H9 (cell line): ENCODE measurements at regions not wholly inside any gene's neighbourhood (a gene's known extent, or its start where the extent isn't known, plus 50 kb on each side); places are given as distances from the start of the nearest gene placed in this dataset.
"Not testable (repeated sequence)": the region's sequence is repeated elsewhere in the genome, so short reads cannot be mapped to it uniquely, and the experiment has no call there.

Experiments
- DNase-seq: peaks from one replicate; pipeline ENCODE4 v3.0.0-alpha.2; 2017
- H2AFZ ChIP-seq: one replicate; pipeline ENCODE4 v1.6.1; 2013; ENCODE audit warnings: mild to moderate bottlenecking, low read length, control low read depth, moderate library complexity
- H2AK5ac ChIP-seq: 2 replicates; pipeline ENCODE4 v1.6.1; 2013; ENCODE audit warnings: low read length, control low read depth, mixed read lengths; ENCODE audit not compliant: insufficient read length
- H2BK120ac ChIP-seq: one replicate; pipeline ENCODE4 v1.6.1; 2013; ENCODE audit warnings: low read depth, mild to moderate bottlenecking, low read length, control low read depth, inconsistent platforms; ENCODE audit not compliant: poor library complexity, severe bottlenecking
- H2BK12ac ChIP-seq: 2 replicates; pipeline ENCODE4 v1.6.1; 2013; ENCODE audit warnings: low read length, control low read depth, mixed read lengths, low read depth; ENCODE audit not compliant: insufficient read length
- H2BK15ac ChIP-seq: 2 replicates; pipeline ENCODE4 v1.6.1; 2013; ENCODE audit warnings: low read depth, low read length, control low read depth
- H2BK20ac ChIP-seq: one replicate; pipeline ENCODE4 v1.6.1; 2013; ENCODE audit warnings: low read depth, mild to moderate bottlenecking, low read length, control low read depth, inconsistent platforms; ENCODE audit not compliant: poor library complexity, severe bottlenecking
- H2BK5ac ChIP-seq: 2 replicates; pipeline ENCODE4 v1.6.1; 2013; ENCODE audit warnings: low read length, control low read depth, mixed read lengths; ENCODE audit not compliant: insufficient read length
- H3K14ac ChIP-seq: 2 replicates; pipeline ENCODE4 v1.6.1; 2013; ENCODE audit warnings: low read length, control low read depth; ENCODE audit not compliant: insufficient read depth
- H3K18ac ChIP-seq: 2 replicates; pipeline ENCODE4 v1.6.1; 2013; ENCODE audit warnings: low read depth, mild to moderate bottlenecking, mixed read lengths, low read length, control low read depth; ENCODE audit not compliant: insufficient read length
- H3K23ac ChIP-seq: 2 replicates; pipeline ENCODE4 v1.6.1; 2013; ENCODE audit warnings: low read length, control low read depth, mixed read lengths, low read depth; ENCODE audit not compliant: insufficient read length
- H3K23me2 ChIP-seq: 2 replicates; pipeline ENCODE4 v1.6.1; 2013; ENCODE audit warnings: low read depth, mild to moderate bottlenecking, mixed read lengths, low read length, control low read depth; ENCODE audit not compliant: insufficient read length, poor library complexity, severe bottlenecking
- H3K27ac ChIP-seq: 2 replicates; pipeline ENCODE4 v1.5.1; 2013; ENCODE audit warnings: low read length, control low read depth, mixed read lengths, low read depth; ENCODE audit not compliant: insufficient read length
- H3K27me3 ChIP-seq: 2 replicates; pipeline ENCODE4 v1.6.1; 2013; ENCODE audit warnings: low read length, control low read depth, inconsistent platforms; ENCODE audit not compliant: insufficient read depth
- H3K4ac ChIP-seq: 2 replicates; pipeline ENCODE4 v1.6.1; 2013; ENCODE audit warnings: low read depth, mild to moderate bottlenecking, control low read depth, inconsistent platforms, low read length, moderate library complexity
- H3K4me1 ChIP-seq: 2 replicates; pipeline ENCODE4 v1.6.1; 2013; ENCODE audit warnings: low read length, control low read depth, inconsistent platforms; ENCODE audit not compliant: insufficient read depth
- H3K4me2 ChIP-seq: 2 replicates; pipeline ENCODE4 v1.6.1; 2013; ENCODE audit warnings: low read length, control low read depth, mixed read lengths; ENCODE audit not compliant: insufficient read length, insufficient read depth
- H3K56ac ChIP-seq: 2 replicates; pipeline ENCODE4 v1.6.1; 2013; ENCODE audit warnings: low read depth, mild to moderate bottlenecking, mixed read lengths, low read length, control low read depth; ENCODE audit not compliant: insufficient read length
- H3K79me1 ChIP-seq: 2 replicates; pipeline ENCODE4 v1.6.1; 2013; ENCODE audit warnings: low read depth, mild to moderate bottlenecking, moderate library complexity, low read length, control low read depth, inconsistent platforms; ENCODE audit not compliant: insufficient read depth, poor library complexity, severe bottlenecking
- H3K79me2 ChIP-seq: 2 replicates; pipeline ENCODE4 v1.6.1; 2013; ENCODE audit warnings: low read length, control low read depth, inconsistent platforms; ENCODE audit not compliant: insufficient read depth
- H3K9ac ChIP-seq: 2 replicates; pipeline ENCODE4 v1.6.1; 2013; ENCODE audit warnings: low read length, control low read depth, mixed read lengths; ENCODE audit not compliant: insufficient read length; ENCODE audit errors: extremely low read depth
- H3K9me3 ChIP-seq: one replicate; pipeline ENCODE4 v1.6.1; 2013; ENCODE audit warnings: low read depth, low read length, inconsistent platforms; ENCODE audit not compliant: control insufficient read depth
- H3T11ph ChIP-seq: one replicate; pipeline ENCODE4 v1.6.1; 2013; ENCODE audit warnings: mild to moderate bottlenecking, low read length, control low read depth, inconsistent platforms
- H4K20me1 ChIP-seq: one replicate; pipeline ENCODE4 v1.6.1; 2013; ENCODE audit not compliant: control insufficient read depth, insufficient read length, insufficient read depth
- H4K5ac ChIP-seq: 2 replicates; pipeline ENCODE4 v1.6.1; 2013; ENCODE audit warnings: low read depth, mild to moderate bottlenecking, mixed read lengths, low read length, control low read depth; ENCODE audit not compliant: insufficient read length
- H4K8ac ChIP-seq: replicated peaks from 2 replicates; pipeline ENCODE4 v1.6.1; 2013; ENCODE audit warnings: low read length, control low read depth, mixed read lengths, low read depth; ENCODE audit not compliant: insufficient read length
- H4K91ac ChIP-seq: 2 replicates; pipeline ENCODE4 v1.6.1; 2013; ENCODE audit warnings: low read depth, mild to moderate bottlenecking, moderate library complexity, mixed read lengths, low read length, control low read depth; ENCODE audit not compliant: insufficient read length
- H3K27ac Mint-ChIP-seq, 3 experiments: 2 replicates in 2 of 3; 3 replicates in 1 of 3; pipeline ENCODE4 v1.8.0; 2020 to 2021; ENCODE audit warnings: mixed read lengths in 3 of 3, mild to moderate bottlenecking in 1 of 3, moderate library complexity in 1 of 3
- H3K27me3 Mint-ChIP-seq: 2 replicates; pipeline ENCODE4 v1.8.0; 2021; ENCODE audit warnings: low read depth, mild to moderate bottlenecking, moderate library complexity, mixed read lengths
- H3K36me3 Mint-ChIP-seq, 3 experiments: 2 replicates in 2 of 3; 3 replicates in 1 of 3; pipeline ENCODE4 v1.8.0; 2020 to 2021; ENCODE audit warnings: low read depth in 3 of 3, mixed read lengths in 3 of 3; ENCODE audit not compliant: insufficient read depth in 1 of 3
- H3K4me1 Mint-ChIP-seq, 2 experiments: 2 replicates each; pipeline ENCODE4 v1.8.0; 2020; ENCODE audit warnings: mixed read lengths in 2 of 2
- H3K4me3 Mint-ChIP-seq, 2 experiments: 2 replicates in 1 of 2; 3 replicates in 1 of 2; pipeline ENCODE4 v1.8.0; 2020 to 2021; ENCODE audit warnings: mild to moderate bottlenecking in 2 of 2, mixed read lengths in 2 of 2, moderate library complexity in 1 of 2
- H3K9me3 Mint-ChIP-seq, 2 experiments: 2 replicates in 1 of 2; 3 replicates in 1 of 2; pipeline ENCODE4 v1.8.0; 2020; ENCODE audit warnings: mild to moderate bottlenecking in 2 of 2, mixed read lengths in 2 of 2, moderate library complexity in 1 of 2
- CTCF ChIP-seq: fragments of 200-600 bp; sonication (generic); conservative IDR thresholded peaks from 3 replicates; pipeline ENCODE4 v1.8.0; 2021; ENCODE audit warnings: antibody characterized with exemption, mild to moderate bottlenecking
- WGBS: extraction: QIAGEN DNeasy Blood & Tissue Kit; methylation state at CpG from one replicate; pipeline ENCODE4 v1.1.7; 2013; ENCODE audit warnings: missing lambda C conversion rate, low lambda C conversion rate, mixed read lengths; ENCODE audit not compliant: insufficient read length; ENCODE audit errors: extremely low coverage; 5-methylcytosine and 5-hydroxymethylcytosine counted together

GRCh38 chr17:56000411-56000810 lies 152.9 kb upstream of the ANKFN1 start:
- Histone ChIP-seq H3K14ac (no peak overlapping the region), H3K23me2 (no peaks in the 10 kb centered on the region), H4K91ac (no peak overlapping the region), H3K79me1 (no peaks in the 10 kb centered on the region), H4K20me1 (no peaks in the 10 kb centered on the region), H2BK12ac (no peak overlapping the region), H3K18ac (no peak overlapping the region), H3K4me1 (no peaks in the 10 kb centered on the region), H2BK120ac (no peak overlapping the region), H3K56ac (no peak overlapping the region), H3K27me3 (no peaks in the 10 kb centered on the region), H2BK15ac (no peak overlapping the region), H4K8ac (no peak overlapping the region), H3K27ac (no peak overlapping the region), H3K9me3 (no peaks in the 10 kb centered on the region), H3T11ph (no peak overlapping the region), H2BK20ac (no peak overlapping the region), H2AFZ (no peak overlapping the region), H2AK5ac (no peak overlapping the region), H3K79me2 (no peaks in the 10 kb centered on the region), H3K4ac (no peak overlapping the region), H3K9ac (no peak overlapping the region), H4K5ac (no peak overlapping the region), H3K23ac (no peak overlapping the region), H2BK5ac (no peak overlapping the region), H3K4me2 (no peak overlapping the region)
- Mint-ChIP-seq H3K9me3 (peaks cover 29 to 33% of the 10 kb centered on the region in 2 experiments), H3K36me3 (peaks cover 4 to 22% (median 11%) of the 10 kb centered on the region in 3 experiments; a peak in 6 of 7 replicates), H3K27me3 (no peaks in the 10 kb centered on the region), H3K27ac (no peak overlapping the region), H3K4me3 (no peak overlapping the region), H3K4me1 (no peaks in the 10 kb centered on the region)
- no peak for TF ChIP-seq CTCF
- WGBS, result no CpG with 5 or more reads among the region's 3 CpGs
- DNase-seq, result no peak

- not testable (repeated sequence) for H3K79me1 ChIP-seq, DNase-seq, H4K5ac ChIP-seq, H4K8ac ChIP-seq, H3K27me3 ChIP-seq, H2AFZ ChIP-seq, H3T11ph ChIP-seq, H2BK15ac ChIP-seq, H3K27ac Mint-ChIP-seq, H3K56ac ChIP-seq, H4K91ac ChIP-seq, H2BK20ac ChIP-seq, H2BK12ac ChIP-seq, H3K27ac ChIP-seq, H3K4me1 ChIP-seq, H3K23me2 ChIP-seq, H3K27me3 Mint-ChIP-seq, H3K4me1 Mint-ChIP-seq, H4K20me1 ChIP-seq, H3K4me3 Mint-ChIP-seq, H2AK5ac ChIP-seq, H3K9me3 ChIP-seq, H3K79me2 ChIP-seq, H3K9ac ChIP-seq, H2BK120ac ChIP-seq, H3K4me2 ChIP-seq, H3K23ac ChIP-seq, H3K4ac ChIP-seq, H2BK5ac ChIP-seq, H3K14ac ChIP-seq, H3K18ac ChIP-seq
- no CpG with 5 or more reads among the region's 8 CpGs for WGBS
- Mint-ChIP-seq H3K9me3 (peaks cover 29 to 33% of the 10 kb centered on the region in 2 experiments), H3K36me3 (peaks cover 4 to 22% (median 11%) of the 10 kb centered on the region in 3 experiments)
Measured at GRCh38 chr17:56002656-56003055, 150.6 kb upstream of the ANKFN1 start.
